DMS79 (cell line): ENCODE measurements at regions not wholly inside any gene's neighbourhood (a gene's known extent, or its start where the extent isn't known, plus 50 kb on each side); places are given as distances from the start of the nearest gene placed in this dataset.
"Not testable (repeated sequence)": the region's sequence is repeated elsewhere in the genome, so short reads cannot be mapped to it uniquely, and the experiment has no call there.

Experiments
- DNase-seq: peaks from one replicate; lab custom pipeline; 2025; lab: John Stamatoyannopoulos, UW

- no peak for DNase-seq
Observed at GRCh38 chr5:104456122-104456521, 893.5 kb upstream of the NUDT12 start.

- DNase-seq = no peak
Observed at GRCh38 chr5:104452550-104452949, 890.0 kb upstream of the NUDT12 start.

- not testable (repeated sequence) for DNase-seq
Observed at GRCh38 chr5:104451911-104452310, 889.3 kb upstream of the NUDT12 start.

- DNase-seq = no peak
Observed at GRCh38 chr5:104444656-104445055, 882.1 kb upstream of the NUDT12 start.

GRCh38 chr5:104443706-104444105 is 881.1 kb upstream of the NUDT12 start:
- no peak for DNase-seq

GRCh38 chr5:104431981-104432380 is 869.4 kb upstream of the NUDT12 start:
- DNase-seq = no peak

- no peak for DNase-seq
Observed at GRCh38 chr5:104431002-104431620, 868.5 kb upstream of the NUDT12 start.

- DNase-seq = no peak
Observed at GRCh38 chr5:104429911-104430310, 867.3 kb upstream of the NUDT12 start.

GRCh38 chr5:104421431-104421830 is 858.8 kb upstream of the NUDT12 start:
- no peak for DNase-seq

GRCh38 chr5:104418056-104418455 is 855.5 kb upstream of the NUDT12 start:
- DNase-seq = no peak

GRCh38 chr5:104412649-104413240 is 850.2 kb upstream of the NUDT12 start:
- no peak for DNase-seq

- DNase-seq = no peak
Observed at GRCh38 chr5:104400941-104401340, 838.4 kb upstream of the NUDT12 start.

GRCh38 chr5:104385906-104386305 is 823.3 kb upstream of the NUDT12 start:
- no peak for DNase-seq

GRCh38 chr5:104375345-104375744 is 812.8 kb upstream of the NUDT12 start:
- DNase-seq = no peak

- no peak for DNase-seq
Observed at GRCh38 chr5:104372796-104373195, 810.2 kb upstream of the NUDT12 start.

GRCh38 chr5:104372376-104372775 is 809.8 kb upstream of the NUDT12 start:
- no peak for DNase-seq

GRCh38 chr5:104370523-104370922 is 807.9 kb upstream of the NUDT12 start:
- no peak for DNase-seq

GRCh38 chr5:104367978-104368377 is 805.4 kb upstream of the NUDT12 start:
- no peak for DNase-seq

- DNase-seq = no peak
Observed at GRCh38 chr5:104363567-104363966, 801.0 kb upstream of the NUDT12 start.

GRCh38 chr5:104361932-104362331 is 799.3 kb upstream of the NUDT12 start:
- DNase-seq = no peak

- DNase-seq = no peak
Observed at GRCh38 chr5:104355350-104355749, 792.8 kb upstream of the NUDT12 start.

- DNase-seq = no peak
Observed at GRCh38 chr5:104353371-104353770, 790.8 kb upstream of the NUDT12 start.

GRCh38 chr5:104352954-104353353 is 790.4 kb upstream of the NUDT12 start:
- no peak for DNase-seq

- DNase-seq = no peak
Observed at GRCh38 chr5:104347119-104347708, 784.6 kb upstream of the NUDT12 start.
